ENCODE measurements at regions not wholly inside any gene's neighbourhood (a gene's known extent, or its start where the extent isn't known, plus 50 kb on each side); places are given as distances from the start of the nearest gene placed in this dataset.
"Not testable (repeated sequence)": the region's sequence is repeated elsewhere in the genome, so short reads cannot be mapped to it uniquely, and the experiment has no call there.

DNA sequence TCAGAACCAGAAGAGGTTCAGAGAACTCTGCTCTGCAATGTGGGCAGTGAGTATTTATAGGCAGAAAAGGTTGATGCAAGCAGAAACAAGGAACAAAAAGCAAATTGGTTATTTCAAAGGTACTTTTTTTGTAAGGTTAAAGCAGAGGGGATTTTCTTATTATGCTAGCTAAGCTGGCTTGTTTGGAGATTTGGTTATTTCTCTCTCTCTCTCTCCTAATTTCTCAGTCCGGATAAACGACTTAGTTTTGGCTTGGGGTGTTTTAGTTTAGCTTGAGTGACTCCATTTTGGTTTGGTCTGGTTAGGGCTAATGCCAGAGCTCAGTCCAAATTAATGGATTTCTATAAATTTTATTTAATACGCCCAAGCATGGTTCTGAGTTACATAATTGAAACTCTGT, 566.8 kb downstream of the SH2D4B start:
- no peak for DNase-seq

- peak in 3 of 51 donors; percentile 1 to 9 (median 6) for DNase-seq
Measured at GRCh38 chr10:81108516-81109199, 571.0 kb downstream of the SH2D4B start.

GRCh38 chr10:81109200-81109752, 571.6 kb downstream of the SH2D4B start:
- no peak for DNase-seq

GRCh38 chr10:81116201-81116600, 578.5 kb downstream of the SH2D4B start:
- no peak for DNase-seq

DNA sequence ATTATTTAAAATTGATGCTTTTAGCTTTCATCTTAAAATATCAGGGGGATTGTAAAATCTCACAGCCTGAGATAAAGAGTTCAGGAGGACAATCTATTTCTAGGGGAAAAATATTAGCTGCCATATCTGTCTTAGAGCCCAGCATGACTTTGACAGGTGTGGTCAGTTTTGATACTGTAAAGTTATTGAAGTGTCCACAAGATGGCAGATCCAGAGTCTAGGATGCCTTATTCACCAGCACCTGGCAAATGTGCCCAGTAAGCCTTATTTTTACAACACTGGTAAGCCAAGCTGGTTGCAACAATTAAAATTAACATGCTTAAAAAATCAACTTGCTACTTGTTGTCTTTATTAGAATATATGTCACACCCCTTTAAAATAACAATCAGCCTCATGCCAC, 579.3 kb downstream of the SH2D4B start:
- no peak for DNase-seq

GRCh38 chr10:81127931-81128330, 590.2 kb downstream of the SH2D4B start:
- DNase-seq: no peak

GRCh38 chr10:81130014-81130413, 592.3 kb downstream of the SH2D4B start:
- DNase-seq: no peak

DNA sequence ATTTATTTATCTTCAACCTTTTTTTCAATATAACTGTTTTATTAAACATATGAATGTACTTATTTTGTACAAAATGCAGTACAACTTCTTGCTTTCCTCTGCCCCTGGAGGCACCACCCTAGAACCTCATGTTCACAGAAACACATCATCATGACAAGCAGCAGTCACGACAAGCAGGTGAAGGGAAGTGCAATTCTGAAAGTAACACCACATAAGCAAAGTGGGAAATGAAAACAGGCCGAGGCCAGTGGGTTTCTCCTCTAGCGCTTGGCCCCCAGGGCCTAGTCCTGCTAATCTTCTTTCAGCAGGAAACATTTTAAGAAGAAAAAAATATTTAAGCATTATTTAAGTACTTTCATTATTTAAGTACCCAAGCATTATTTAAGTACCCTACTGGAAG, 598.1 kb downstream of the SH2D4B start:
- DNase-seq: no peak

GRCh38 chr10:81136261-81136660, 598.6 kb downstream of the SH2D4B start:
- no peak for DNase-seq

DNA sequence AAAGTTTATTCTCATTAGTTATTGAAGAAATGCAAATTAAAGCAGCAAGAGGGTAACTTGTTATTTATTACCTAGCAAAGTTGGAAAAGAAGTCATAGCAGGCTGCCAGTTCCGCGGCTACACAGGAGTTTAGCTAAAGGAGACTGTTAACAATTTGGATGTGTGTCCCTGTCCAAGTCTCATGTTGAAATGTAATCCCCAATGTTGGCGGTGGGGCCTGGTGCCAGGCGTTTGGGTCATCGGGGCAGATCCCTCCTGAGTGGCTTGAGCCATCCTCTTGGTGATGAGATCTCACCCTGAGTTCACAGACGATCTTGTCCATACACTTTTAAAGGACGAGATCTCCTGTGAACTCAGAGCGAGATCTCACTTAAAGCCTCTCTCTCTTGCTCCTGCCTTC, 608.3 kb downstream of the SH2D4B start:
- no peak for DNase-seq

DNA sequence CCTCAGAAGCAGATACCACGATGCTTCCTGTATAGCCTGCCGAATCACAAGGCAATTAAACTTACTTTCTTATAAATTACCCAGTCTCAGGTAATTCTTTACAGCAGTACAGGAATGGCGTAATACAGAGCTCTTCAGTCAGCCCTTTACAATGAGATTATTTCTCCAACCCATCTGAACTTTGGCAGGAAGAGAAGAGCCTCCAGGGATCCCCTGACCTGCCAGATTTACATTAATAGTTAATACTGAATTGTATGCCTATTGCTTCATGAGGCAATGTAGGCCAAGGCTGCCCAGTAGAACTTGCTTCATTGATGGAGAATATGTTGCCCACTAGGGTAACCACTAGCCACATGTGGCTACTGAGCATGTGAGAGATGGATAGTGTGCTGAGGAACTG, 608.7 kb downstream of the SH2D4B start:
- DNase-seq: no peak

- no peak for DNase-seq
Measured at GRCh38 chr10:81152656-81153055, 615.0 kb downstream of the SH2D4B start.

- no peak for DNase-seq
Measured at GRCh38 chr10:81157681-81158080, 620.0 kb downstream of the SH2D4B start.

GRCh38 chr10:81177651-81178244, 640.0 kb downstream of the SH2D4B start:
- no peak for DNase-seq

DNA sequence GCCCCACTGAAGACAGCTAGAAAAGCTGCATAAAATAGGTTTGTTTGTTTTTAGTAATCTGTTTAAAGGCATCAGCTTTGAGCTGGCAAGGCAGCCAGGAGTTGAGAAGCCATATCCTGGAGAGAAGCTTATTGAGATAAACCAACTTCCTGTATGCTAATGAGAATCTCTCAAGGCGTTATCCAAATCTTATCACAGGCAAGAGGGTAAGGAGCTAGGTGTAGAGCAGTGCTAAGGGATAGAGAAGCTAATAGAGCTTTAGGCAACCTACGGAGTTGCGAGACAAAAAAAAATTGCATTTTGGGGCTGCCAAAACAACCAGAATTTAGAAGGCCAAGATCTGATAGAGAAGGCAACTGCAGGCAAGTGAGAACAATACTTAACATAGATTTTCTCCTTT, 641.6 kb downstream of the SH2D4B start:
- DNase-seq: no peak

DNA sequence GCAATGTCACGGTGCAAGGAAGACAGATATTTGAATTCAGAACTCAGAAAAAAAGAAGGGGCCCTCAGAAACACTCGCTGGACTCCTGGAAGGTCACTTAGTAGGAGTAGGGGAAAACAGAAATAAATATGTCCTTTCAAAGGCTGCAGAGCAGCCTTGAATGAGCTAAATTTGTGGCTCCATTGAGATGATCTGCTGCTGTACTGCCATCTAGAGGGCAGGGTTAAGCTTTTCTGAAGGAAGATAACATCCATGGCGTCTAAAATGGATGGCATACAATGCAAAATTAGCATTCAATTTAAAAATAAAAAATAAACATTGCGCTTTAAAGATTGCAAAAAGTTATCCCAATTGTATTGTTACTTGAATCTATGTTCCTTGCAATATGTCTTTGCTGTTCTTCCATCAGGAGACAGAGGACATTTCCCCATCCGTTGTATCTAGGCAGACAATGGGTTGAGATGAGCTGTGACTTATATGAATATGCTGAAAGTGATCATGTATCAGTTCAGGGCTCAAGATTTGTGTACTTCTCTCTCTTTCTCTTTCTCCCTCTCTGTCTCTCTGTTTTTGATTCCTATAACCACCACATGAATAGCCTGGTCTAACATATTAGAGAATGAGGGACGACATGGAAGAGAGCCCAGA, 642.2 kb downstream of the SH2D4B start:
- DNase-seq: peak in 2 of 51 donors; percentile 1 to 4

DNA sequence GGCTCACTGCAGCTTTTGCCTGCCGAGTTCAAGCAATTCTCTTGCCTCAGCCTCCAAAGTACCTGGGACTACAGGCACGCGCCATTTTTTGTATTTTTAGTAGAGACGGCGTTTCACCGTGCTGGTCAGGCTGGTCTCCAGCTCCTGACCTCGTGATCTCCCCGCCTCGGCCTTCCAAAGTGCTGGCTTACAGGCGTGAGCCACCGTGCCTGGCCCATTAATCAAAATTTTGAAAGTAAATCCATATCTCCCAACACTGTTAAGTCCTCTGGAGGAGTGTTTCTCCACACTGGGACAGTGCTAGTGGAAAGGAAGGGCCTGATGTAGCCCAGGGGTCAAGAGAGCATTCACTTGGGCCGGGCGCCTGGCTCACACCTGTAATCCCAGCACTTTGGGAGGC, 644.6 kb downstream of the SH2D4B start:
- no peak for DNase-seq

GRCh38 chr10:81192221-81192788, 654.6 kb downstream of the SH2D4B start:
- DNase-seq: no peak

DNA sequence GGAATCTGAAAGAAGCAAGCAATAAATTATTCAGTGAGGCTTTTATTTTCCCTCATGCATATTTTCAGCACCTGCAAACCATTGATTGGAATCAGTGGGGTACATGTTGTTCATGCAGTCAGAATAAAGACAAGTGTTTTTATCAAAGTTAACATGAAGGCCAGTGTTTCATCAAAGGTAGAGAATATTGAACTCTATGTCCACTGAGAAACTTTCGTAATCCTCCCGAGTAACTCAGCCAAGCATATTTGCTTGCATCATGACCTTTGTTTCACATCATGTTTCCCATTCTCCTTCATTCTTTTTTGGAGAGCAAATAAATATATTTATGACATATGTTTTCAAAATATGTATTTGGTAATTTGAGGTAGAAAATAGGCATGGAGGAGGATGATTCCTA, 663.1 kb downstream of the SH2D4B start:
- no peak for DNase-seq

DNA sequence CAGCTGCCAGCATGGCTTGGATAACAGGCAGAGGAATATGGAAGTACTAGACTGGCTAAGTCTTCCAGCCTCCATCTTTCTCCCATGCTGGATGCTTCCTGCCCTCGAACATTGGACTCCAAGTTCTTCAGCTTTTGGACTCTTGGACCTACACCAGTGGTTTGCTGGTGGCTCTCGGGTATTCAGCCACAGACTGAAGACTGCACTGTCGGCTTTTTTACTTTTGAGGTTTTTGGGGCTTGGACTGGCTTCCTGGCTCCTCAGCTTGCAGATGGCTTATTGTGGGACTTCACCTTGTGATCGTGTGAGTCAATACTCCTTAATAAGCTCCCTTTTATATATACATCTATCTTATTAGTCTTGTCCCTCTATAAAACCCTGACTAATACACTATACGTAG, 667.6 kb upstream of the NRG3 start:
- DNase-seq: not testable (repeated sequence)

DNA sequence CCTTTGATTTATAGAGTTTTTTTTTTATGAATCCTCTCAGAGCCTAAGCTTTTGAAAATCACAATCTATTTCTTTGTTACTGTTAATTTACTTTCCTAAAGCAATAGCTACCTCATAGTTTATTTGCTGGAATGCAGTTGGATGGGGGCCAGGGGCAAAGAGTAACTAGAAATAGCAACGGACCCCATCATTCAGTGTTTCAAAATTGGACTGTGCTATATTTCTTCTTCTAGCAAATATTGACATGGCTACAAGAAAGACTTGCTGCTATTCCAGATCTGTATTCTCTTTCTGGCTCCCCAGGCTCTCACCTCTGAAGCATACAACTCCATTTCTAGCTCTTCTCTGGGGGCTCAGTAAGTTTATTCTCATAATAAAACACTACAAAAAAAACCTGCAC, 661.6 kb upstream of the NRG3 start:
- DNase-seq: no peak

GRCh38 chr10:81215498-81215897, 659.5 kb upstream of the NRG3 start:
- DNase-seq: no peak
